Neutrophil (primary cell): ENCODE measurements at regions not wholly inside any gene's neighbourhood (a gene's known extent, or its start where the extent isn't known, plus 50 kb on each side); places are given as distances from the start of the nearest gene placed in this dataset.
"Not testable (repeated sequence)": the region's sequence is repeated elsewhere in the genome, so short reads cannot be mapped to it uniquely, and the experiment has no call there.

Source experiments
- H3K27ac ChIP-seq: fragments of 200-600 bp; sonication (generic); 2 replicates; pipeline ENCODE4 v1.5.1; 2016; ENCODE audit warnings: mild to moderate bottlenecking, moderate library complexity
- H3K27me3 ChIP-seq: fragments of 200-600 bp; sonication (generic); 2 replicates; pipeline ENCODE4 v1.6.0; 2016; ENCODE audit warnings: mild to moderate bottlenecking
- H3K36me3 ChIP-seq: fragments of 200-600 bp; sonication (generic); 2 replicates; pipeline ENCODE4 v1.5.1; 2017
- H3K4me1 ChIP-seq, 2 experiments: fragments of 200-600 bp in 1 of 2; sonication (generic) in 1 of 2; 1 replicate in 1 of 2; 2 replicates in 1 of 2; pipeline versions ENCODE4 v1.5.1 to v1.6.1; 2013 to 2016; ENCODE audit warnings: low read depth in 1 of 2, low read length in 1 of 2, mild to moderate bottlenecking in 1 of 2, moderate library complexity in 1 of 2; ENCODE audit not compliant: control insufficient read depth in 1 of 2, insufficient read depth in 1 of 2
- H3K4me3 ChIP-seq, 2 experiments: fragments of 200-600 bp in 1 of 2; sonication (generic) in 1 of 2; 1 replicate in 1 of 2; 2 replicates in 1 of 2; pipeline ENCODE4 v1.5.1; 2013 to 2016; ENCODE audit warnings: low read depth in 1 of 2, low read length in 1 of 2, mild to moderate bottlenecking in 1 of 2, moderate library complexity in 1 of 2
- H3K9me3 ChIP-seq: fragments of 200-600 bp; sonication (generic); 2 replicates; pipeline ENCODE4 v1.5.1; 2016
- TF ChIP-seq, protein P1 (sequence below): fragments of 200-600 bp; sonication (generic); IDR thresholded peaks from 2 replicates; pipeline ENCODE4 v1.5.1; 2016; ENCODE audit warnings: antibody characterized with exemption

DNA sequence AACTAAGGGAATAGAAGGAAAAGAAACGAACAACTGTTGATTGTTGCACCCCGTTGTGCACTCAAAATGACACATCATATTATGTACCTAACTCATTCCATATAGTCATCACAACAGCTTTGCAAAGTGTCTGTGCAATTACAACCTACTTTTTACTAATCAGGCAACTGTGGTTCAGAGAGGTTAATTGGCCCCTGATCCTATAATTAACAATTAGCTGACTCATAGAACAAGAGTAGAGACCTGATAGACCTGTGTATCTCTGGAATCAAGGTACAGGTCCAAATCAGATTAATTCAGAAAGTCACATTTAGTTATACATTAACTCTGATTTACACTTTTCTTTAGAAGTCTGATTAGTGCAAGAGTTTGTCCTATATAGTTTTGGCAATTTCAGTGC lies 122.5 kb upstream of the CDK13 start:
- Histone ChIP-seq H3K4me1 (no peaks in the 10 kb centered on the region), H3K27me3 (peaks cover 62% of the 10 kb centered on the region), H3K27ac (no peak overlapping the region), H3K9me3 (no peaks in the 10 kb centered on the region), H3K36me3 (no peaks in the 10 kb centered on the region), H3K4me3 (no peak overlapping the region)
- TF ChIP-seq, protein P1, sequence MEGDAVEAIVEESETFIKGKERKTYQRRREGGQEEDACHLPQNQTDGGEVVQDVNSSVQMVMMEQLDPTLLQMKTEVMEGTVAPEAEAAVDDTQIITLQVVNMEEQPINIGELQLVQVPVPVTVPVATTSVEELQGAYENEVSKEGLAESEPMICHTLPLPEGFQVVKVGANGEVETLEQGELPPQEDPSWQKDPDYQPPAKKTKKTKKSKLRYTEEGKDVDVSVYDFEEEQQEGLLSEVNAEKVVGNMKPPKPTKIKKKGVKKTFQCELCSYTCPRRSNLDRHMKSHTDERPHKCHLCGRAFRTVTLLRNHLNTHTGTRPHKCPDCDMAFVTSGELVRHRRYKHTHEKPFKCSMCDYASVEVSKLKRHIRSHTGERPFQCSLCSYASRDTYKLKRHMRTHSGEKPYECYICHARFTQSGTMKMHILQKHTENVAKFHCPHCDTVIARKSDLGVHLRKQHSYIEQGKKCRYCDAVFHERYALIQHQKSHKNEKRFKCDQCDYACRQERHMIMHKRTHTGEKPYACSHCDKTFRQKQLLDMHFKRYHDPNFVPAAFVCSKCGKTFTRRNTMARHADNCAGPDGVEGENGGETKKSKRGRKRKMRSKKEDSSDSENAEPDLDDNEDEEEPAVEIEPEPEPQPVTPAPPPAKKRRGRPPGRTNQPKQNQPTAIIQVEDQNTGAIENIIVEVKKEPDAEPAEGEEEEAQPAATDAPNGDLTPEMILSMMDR = no peak

DNA sequence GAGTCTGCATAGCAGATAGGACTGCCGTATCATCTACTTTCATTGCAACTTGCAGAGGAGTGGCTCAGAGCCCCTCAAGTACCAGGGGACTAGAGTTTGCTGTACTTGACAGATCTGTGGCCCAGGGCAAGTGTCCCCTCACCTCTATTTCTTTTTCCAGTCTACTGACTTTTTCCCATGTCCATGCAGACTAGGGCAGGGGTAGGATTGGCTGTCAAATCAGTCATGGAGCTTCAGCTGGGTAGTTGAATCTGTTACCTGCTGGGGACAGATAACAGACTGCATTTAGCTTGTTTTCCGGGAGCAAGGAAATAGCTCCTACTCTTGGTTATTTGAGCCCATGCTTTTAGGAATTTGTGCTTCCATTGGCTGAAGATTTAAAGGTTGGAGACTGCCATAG lies 121.0 kb upstream of the CDK13 start:
- Histone ChIP-seq H3K27me3 (peaks cover 70% of the 10 kb centered on the region), H3K4me1 (peaks cover 0 to 4% of the 10 kb centered on the region in 2 experiments), H3K27ac (no peak overlapping the region), H3K9me3 (no peaks in the 10 kb centered on the region), H3K36me3 (no peaks in the 10 kb centered on the region), H3K4me3 (no peak overlapping the region)
- TF ChIP-seq, protein P1 = no peak

DNA sequence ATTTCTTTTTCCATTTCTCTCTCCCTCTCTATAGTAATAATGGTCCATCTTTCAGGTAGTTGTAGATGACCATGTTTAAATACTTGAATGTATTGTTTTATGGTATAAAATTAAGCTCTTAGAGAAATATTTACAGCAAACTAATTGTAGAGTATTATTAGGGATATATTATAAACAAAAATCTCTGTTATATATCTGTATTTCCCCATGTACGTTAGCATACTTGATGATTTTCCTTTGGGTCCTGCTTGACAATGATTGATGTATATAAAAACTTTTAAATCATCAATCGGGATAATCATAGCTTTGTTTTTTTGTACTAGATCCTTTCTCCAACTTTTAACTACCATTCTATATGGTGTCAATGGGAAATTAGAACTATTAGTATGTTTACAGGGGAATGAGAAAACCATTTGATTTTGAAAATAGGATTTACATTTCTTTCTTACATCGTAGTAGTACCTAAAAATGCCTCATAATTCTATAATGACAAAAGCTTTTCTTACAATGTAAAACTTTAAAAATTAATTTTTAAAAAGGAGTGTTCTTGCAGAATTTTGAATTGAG lies 117.5 kb upstream of the CDK13 start:
- TF ChIP-seq, protein P1 = no peak
- Histone ChIP-seq H3K4me3 (no peak overlapping the region), H3K36me3 (no peaks in the 10 kb centered on the region), H3K27ac (no peak overlapping the region), H3K27me3 (peaks cover 78% of the 10 kb centered on the region), H3K4me1 (peaks cover 0 to 4% of the 10 kb centered on the region in 2 experiments), H3K9me3 (no peaks in the 10 kb centered on the region)

DNA sequence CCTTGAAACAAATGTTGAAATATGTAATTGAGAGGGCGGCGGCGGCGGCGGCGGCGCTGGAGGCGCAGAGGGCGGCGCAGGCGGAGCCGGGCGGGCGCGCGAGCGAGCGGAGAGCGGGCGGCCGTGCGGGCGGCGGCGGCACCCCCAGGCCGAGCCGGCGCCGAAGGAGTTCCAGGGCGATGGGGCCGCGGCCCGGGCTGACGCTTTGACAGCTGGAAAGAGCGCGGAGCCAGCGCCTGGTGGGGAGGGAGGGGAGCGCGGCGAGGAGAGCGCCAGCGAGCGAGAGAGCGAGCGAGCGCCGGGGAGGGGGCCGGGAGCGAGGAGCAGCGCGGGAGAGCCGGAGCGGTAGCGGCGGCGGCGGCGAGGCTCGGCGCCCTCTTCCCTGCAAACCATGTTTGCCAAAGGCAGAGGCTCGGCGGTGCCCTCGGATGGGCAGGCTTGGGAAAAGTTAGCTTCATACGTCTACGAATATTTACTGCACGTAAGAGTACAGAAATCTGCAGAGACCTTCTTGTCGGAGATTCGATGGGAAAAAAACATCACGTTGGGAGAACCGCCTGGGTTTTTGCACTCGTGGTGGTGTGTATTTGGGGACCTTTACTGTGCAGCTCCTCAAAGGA lies 116.8 kb upstream of the CDK13 start:
- not testable (repeated sequence) for H3K36me3 ChIP-seq, H3K4me1 ChIP-seq, H3K27ac ChIP-seq, H3K9me3 ChIP-seq, H3K4me3 ChIP-seq
- H3K27me3 ChIP-seq = peaks cover 85% of the 10 kb centered on the region

DNA sequence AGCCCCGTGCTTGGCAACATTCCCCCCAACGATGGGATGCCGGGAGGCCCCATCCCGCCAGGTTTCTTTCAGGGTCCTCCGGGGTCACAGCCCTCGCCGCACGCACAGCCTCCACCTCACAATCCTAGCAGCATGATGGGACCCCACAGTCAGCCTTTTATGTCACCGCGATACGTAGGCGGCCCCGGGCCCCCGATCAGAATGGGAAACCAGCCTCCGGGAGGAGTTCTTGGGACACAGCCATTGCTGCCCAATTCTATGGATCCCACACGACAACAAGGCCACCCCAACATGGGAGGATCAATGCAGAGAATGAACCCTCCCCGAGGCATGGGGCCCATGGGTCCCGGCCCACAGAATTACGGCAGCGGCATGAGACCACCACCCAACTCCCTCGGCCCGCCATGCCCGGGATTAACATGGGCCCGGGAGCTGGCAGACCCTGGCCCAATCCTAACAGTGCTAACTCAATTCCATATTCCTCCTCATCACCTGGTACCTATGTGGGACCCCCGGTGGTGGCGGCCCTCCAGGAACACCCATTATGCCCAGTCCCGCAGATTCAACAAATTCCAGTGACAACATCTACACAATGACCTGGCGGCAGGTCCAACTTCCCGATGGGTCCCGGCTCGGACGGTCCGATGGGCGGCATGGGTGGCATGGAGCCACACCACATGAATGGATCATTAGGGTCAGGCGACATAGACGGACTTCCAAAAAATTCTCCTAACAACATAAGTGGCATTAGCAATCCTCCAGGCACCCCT lies 116.0 kb upstream of the CDK13 start:
- not testable (repeated sequence) for H3K27ac ChIP-seq, H3K4me1 ChIP-seq, H3K4me3 ChIP-seq, H3K36me3 ChIP-seq, H3K9me3 ChIP-seq
- H3K27me3 ChIP-seq = peaks cover 87% of the 10 kb centered on the region

DNA sequence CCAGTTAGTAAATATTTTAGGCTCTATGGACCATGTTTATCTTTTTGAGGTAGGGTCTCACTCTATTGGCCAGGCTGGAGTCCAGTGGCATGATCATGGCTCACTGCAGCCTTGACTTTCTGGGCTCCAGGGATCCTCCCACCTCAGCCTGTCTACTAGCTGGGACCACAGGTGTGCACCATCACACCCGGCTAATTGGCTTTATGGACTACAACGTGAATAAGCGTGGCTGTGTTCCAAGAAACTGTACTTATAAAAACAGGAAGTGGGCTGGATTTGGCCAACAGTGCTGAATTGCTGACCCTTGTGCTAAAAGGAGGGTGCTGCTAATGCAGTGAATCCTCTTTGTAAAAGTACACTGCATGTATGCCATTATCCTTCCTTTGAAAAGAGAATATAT lies 111.7 kb upstream of the CDK13 start:
- Histone ChIP-seq H3K36me3 (no peaks in the 10 kb centered on the region), H3K4me1 (peaks cover 0 to 2% of the 10 kb centered on the region in 2 experiments), H3K27ac (no peak overlapping the region), H3K9me3 (no peaks in the 10 kb centered on the region), H3K27me3 (peaks cover 68% of the 10 kb centered on the region), H3K4me3 (no peak overlapping the region)
- TF ChIP-seq, protein P1 = no peak
